ENCODE measurements at regions not wholly inside any gene's neighbourhood (a gene's known extent, or its start where the extent isn't known, plus 50 kb on each side); places are given as distances from the start of the nearest gene placed in this dataset.

DNA sequence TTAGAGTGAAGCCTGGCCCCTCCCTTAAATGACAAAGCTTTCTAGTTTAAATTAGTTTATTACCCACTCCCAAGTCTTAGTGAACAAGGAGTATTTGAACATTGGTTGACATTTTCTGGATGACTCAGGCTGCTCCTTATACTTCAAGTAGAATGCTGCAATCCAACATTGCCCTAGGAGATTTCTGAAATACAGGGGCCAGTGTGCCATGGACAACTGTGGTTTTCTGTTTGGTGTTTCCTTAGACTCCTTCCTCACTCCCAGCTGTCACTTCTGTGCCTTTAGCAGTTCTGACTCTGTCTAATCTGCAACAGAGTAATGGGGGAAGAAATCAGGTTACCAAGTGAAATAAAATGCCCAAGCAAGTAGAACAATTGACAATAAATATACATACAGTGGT lies 116.1 kb upstream of the P2RY1 start (continued):
- TF ChIP-seq, protein P1, sequence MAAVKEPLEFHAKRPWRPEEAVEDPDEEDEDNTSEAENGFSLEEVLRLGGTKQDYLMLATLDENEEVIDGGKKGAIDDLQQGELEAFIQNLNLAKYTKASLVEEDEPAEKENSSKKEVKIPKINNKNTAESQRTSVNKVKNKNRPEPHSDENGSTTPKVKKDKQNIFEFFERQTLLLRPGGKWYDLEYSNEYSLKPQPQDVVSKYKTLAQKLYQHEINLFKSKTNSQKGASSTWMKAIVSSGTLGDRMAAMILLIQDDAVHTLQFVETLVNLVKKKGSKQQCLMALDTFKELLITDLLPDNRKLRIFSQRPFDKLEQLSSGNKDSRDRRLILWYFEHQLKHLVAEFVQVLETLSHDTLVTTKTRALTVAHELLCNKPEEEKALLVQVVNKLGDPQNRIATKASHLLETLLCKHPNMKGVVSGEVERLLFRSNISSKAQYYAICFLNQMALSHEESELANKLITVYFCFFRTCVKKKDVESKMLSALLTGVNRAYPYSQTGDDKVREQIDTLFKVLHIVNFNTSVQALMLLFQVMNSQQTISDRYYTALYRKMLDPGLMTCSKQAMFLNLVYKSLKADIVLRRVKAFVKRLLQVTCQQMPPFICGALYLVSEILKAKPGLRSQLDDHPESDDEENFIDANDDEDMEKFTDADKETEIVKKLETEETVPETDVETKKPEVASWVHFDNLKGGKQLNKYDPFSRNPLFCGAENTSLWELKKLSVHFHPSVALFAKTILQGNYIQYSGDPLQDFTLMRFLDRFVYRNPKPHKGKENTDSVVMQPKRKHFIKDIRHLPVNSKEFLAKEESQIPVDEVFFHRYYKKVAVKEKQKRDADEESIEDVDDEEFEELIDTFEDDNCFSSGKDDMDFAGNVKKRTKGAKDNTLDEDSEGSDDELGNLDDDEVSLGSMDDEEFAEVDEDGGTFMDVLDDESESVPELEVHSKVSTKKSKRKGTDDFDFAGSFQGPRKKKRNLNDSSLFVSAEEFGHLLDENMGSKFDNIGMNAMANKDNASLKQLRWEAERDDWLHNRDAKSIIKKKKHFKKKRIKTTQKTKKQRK (IDR thresholded peaks at IDR 0.05; ENCODE audit: borderline replicate concordance, low read depth, low read length): no peak
- TF ChIP-seq PRMT5 (CRISPR knock-in tag; IDR thresholded peaks at IDR 0.05) (no peak), PPARD (CRISPR knock-in tag; IDR thresholded peaks at IDR 0.05) (no peak), XRCC5 (IDR thresholded peaks at IDR 0.05; ENCODE audit: low read depth, low read length) (no peak), ZFP30 (CRISPR knock-in tag; IDR thresholded peaks at IDR 0.05; ENCODE audit: borderline replicate concordance) (no peak)
- TF ChIP-seq, protein P2, sequence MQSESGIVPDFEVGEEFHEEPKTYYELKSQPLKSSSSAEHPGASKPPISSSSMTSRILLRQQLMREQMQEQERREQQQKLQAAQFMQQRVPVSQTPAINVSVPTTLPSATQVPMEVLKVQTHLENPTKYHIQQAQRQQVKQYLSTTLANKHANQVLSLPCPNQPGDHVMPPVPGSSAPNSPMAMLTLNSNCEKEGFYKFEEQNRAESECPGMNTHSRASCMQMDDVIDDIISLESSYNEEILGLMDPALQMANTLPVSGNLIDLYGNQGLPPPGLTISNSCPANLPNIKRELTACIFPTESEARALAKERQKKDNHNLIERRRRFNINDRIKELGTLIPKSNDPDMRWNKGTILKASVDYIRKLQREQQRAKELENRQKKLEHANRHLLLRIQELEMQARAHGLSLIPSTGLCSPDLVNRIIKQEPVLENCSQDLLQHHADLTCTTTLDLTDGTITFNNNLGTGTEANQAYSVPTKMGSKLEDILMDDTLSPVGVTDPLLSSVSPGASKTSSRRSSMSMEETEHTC (IDR thresholded peaks at IDR 0.05): no peak
- TF ChIP-seq, protein P3, sequence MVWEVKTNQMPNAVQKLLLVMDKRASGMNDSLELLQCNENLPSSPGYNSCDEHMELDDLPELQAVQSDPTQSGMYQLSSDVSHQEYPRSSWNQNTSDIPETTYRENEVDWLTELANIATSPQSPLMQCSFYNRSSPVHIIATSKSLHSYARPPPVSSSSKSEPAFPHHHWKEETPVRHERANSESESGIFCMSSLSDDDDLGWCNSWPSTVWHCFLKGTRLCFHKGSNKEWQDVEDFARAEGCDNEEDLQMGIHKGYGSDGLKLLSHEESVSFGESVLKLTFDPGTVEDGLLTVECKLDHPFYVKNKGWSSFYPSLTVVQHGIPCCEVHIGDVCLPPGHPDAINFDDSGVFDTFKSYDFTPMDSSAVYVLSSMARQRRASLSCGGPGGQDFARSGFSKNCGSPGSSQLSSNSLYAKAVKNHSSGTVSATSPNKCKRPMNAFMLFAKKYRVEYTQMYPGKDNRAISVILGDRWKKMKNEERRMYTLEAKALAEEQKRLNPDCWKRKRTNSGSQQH (CRISPR knock-in tag; IDR thresholded peaks at IDR 0.05): no peak

Data from K562 (cell line).